GM10248 (cell line): ENCODE measurements at regions not wholly inside any gene's neighbourhood (a gene's known extent, or its start where the extent isn't known, plus 50 kb on each side); places are given as distances from the start of the nearest gene placed in this dataset.

Experiments
- CTCF ChIA-PET: fragments of 300-600 bp; sonication (Branson Sonifier 250); formaldehyde crosslinking; extraction: SDS; loops from one replicate; lab custom pipeline; 2021; ENCODE audit warnings: antibody characterized with exemption; lab: Yijun Ruan, JAX
- POLR2A ChIA-PET: fragments of 350-650 bp; sonication (Branson Sonifier 250); formaldehyde crosslinking; extraction: SDS; loops from one replicate; lab custom pipeline; 2020; ENCODE audit warnings: antibody characterized with exemption; lab: Yijun Ruan, JAX
- DNase-seq: peaks from one replicate; pipeline ENCODE4 v3.0.0; 2012; ENCODE audit errors: extremely low spot score
- TF ChIP-seq, protein P1 (sequence below): IDR thresholded peaks from 2 replicates; pipeline ENCODE4 v1.5.1; 2012; ENCODE audit warnings: mild to moderate bottlenecking, low read depth; ENCODE audit errors: extremely low read depth, missing control alignments, control extremely low read depth

DNA sequence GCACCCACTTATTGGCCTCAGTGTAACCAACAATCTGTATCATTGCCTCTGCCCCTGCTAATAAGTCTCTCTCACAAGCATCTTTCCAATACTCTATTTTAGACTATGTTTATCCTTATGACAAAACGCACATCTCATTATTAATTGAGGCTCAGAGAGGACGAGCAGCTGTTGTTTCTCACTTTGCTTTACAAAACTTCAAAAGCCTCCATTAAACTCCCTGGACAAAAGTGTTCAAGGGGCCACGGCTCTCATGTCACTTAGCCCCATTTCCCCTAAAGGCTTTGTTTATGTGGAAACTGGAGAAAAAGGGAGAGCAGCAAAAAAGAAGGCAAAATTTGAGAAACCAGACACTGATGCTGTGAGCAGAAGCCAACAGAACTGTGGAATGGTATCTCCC is 180.0 kb upstream of the LNX1 start:
- TF ChIP-seq, protein P1, sequence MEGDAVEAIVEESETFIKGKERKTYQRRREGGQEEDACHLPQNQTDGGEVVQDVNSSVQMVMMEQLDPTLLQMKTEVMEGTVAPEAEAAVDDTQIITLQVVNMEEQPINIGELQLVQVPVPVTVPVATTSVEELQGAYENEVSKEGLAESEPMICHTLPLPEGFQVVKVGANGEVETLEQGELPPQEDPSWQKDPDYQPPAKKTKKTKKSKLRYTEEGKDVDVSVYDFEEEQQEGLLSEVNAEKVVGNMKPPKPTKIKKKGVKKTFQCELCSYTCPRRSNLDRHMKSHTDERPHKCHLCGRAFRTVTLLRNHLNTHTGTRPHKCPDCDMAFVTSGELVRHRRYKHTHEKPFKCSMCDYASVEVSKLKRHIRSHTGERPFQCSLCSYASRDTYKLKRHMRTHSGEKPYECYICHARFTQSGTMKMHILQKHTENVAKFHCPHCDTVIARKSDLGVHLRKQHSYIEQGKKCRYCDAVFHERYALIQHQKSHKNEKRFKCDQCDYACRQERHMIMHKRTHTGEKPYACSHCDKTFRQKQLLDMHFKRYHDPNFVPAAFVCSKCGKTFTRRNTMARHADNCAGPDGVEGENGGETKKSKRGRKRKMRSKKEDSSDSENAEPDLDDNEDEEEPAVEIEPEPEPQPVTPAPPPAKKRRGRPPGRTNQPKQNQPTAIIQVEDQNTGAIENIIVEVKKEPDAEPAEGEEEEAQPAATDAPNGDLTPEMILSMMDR = no peak
- POLR2A ChIA-PET = no interaction called here
- CTCF ChIA-PET = interaction anchor here (1.5 to 2.2 kb wide), 4 partner anchors 8 to 65 kb away, joined by 3 to 9 read pairs (median 6); no protein-coding TSS in a partner anchor
- no peak for DNase-seq

DNA sequence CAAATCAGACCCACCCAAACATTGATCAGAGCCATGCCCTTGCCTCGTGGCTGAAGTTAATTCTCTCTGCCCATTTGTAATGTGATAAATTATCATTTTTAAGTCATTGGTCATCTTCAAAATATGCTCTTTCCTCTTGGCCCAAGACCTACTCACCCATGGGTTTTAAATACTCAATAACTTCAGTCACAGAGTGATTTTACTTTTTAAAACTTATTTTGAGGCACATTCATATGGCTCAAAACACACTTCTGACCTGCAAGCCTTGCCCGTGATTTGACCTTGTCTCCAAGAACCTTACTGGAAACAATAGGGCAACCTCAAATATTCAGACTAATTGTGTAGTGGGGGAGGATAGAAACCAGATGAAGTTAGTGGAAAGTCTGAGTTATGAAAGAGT is 176.2 kb upstream of the LNX1 start:
- TF ChIP-seq, protein P1 = no peak
- no peak for DNase-seq
- CTCF ChIA-PET = interaction anchor here (1.1 kb wide), 1 partner anchor 10 kb away, joined by 3 read pairs; no protein-coding TSS in a partner anchor
- POLR2A ChIA-PET = no interaction called here

DNA sequence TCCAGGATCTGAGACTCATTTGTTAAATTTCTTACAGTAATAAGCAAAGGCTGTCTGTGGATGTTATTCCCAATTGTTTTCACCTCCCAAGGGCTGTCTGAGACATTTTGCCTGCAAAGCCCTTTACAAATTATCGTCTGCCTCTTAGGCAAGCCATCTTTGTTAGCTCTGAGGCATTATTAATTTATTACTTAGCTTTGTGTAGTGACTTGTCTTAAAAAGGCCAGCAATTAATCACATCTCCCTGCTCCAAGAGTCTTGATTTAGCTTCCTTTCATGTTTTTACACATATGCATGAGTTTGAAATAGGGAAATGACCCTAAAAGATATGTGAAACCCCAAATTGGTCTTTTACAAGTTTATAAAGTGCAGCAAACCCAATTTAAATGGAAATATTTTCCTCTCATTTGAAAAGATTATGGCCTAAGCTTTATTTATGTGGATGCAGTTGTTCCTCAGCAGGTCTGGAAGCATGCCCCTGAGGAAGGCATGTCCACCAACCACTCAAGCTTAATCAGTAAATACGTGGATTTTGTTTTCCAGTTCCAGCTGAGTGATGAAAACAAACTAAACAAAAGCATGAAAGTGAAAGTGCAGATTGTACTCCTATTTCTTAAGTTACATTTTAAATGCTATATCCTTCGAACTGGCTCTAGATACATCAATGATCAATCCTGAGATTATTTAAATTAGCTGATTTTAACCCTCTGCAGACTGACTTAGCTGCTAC is 173.6 kb upstream of the LNX1 start:
- TF ChIP-seq, protein P1 = no peak
- POLR2A ChIA-PET = no interaction called here
- DNase-seq = no peak
- CTCF ChIA-PET = interaction anchor here (1.0 to 2.5 kb wide), 7 partner anchors 11 to 144 kb away, joined by 3 to 8 read pairs (median 4); no protein-coding TSS in a partner anchor

DNA sequence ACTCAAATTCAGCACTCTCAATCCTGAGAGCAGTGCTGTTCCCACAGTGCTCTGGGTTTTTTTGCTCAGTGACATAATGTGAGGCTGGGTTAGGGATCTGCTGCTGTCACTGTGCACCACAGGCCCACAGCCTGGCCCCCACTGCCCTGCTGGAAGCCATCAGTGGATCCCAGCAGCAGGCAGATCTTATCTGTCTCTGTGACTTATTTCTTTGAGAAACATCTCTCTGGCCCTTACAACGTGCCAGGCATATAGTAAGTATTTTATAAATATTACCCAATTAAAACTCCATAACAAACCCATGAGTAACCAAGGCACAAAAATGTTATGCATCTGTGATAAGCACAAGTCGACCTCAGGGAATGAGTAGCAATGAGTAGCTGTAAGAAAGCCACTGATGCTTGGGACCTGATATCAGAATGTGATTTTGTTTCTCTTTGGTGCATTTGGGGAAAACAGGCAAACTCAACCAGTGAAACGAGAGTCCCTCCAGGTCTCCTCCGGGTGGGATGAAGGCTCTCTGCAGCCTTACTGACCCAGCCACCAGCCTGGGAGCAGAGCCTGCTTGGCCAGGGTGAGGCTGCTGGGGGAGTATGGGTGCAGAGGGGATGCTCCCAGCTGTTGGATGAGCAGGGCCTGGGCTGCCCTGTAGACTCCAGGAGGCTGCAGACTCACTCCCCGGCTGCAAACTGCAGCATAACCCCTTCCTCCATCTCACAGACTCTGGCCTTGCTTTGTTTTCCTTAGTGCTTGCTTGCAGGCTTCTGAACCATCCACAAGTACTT is 172.7 kb upstream of the LNX1 start:
- ChIA-PET POLR2A (no interaction called here), CTCF (interaction anchor here (1.0 to 2.5 kb wide), 8 partner anchors 8 to 145 kb away, joined by 3 to 8 read pairs (median 4); no protein-coding TSS in a partner anchor)
- TF ChIP-seq, protein P1 = no peak
- DNase-seq = no peak

DNA sequence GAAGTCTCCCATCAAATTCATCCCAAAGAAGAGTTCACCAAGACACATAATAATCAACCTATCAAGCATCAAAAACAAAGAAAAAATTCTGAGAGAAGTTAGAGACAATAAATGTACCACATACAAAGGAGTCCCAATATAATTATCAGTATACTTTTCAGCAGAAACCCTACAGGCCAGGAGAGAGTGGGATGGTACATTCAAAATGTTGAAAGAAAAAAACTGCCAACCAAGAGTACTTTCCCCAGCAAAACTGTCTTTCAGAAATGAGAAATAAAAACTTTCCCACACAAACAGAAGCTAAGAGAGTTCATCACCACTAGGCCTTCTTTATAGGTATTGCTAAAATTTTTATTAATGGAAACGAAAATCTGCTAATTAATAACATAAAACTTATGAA is 164.4 kb upstream of the LNX1 start:
- no peak for DNase-seq
- ChIA-PET POLR2A (no interaction called here), CTCF (interaction anchor here (1.5 kb wide), 1 partner anchor 10 kb away, joined by 3 read pairs; no protein-coding TSS in a partner anchor)
- TF ChIP-seq, protein P1 = no peak

DNA sequence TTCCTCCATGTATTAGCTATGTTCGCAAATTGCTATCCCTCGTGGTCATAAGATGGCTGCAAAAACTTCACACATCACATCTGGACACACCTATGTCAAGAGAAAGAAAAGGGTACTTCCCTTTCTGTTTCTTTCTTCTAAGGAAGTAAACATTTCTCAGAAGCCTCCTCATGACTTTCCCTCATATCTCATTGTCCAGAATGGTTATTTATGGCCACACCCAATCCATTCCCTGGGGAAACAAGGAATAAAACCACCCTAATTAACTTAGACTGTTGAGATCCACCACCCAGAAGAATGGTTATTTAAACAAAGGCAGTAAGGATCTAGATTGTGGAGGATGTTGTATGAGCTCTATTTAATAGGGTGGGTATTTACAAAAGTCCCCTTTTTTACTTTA is 160.8 kb upstream of the LNX1 start:
- CTCF ChIA-PET = no interaction called here
- TF ChIP-seq, protein P1 = no peak
- POLR2A ChIA-PET = no interaction called here
- DNase-seq = no peak
